NCI-H524 (cell line): ENCODE measurements at regions not wholly inside any gene's neighbourhood (a gene's known extent, or its start where the extent isn't known, plus 50 kb on each side); places are given as distances from the start of the nearest gene placed in this dataset.

Source experiments
- DNase-seq, 2 experiments: peaks; one replicate each; lab custom pipeline; 2025; lab: John Stamatoyannopoulos, UW

GRCh38 chr2:143953451-143954030 lies 566.4 kb downstream of the ZEB2 start:
- DNase-seq, result no peak

- DNase-seq, result no peak
Measured at GRCh38 chr2:143952536-143952935, 567.4 kb downstream of the ZEB2 start.

- no peak for DNase-seq
Measured at GRCh38 chr2:143950704-143951103, 569.2 kb downstream of the ZEB2 start.

GRCh38 chr2:143949121-143949848 lies 570.6 kb downstream of the ZEB2 start:
- DNase-seq, result no peak

GRCh38 chr2:143948710-143949109 lies 571.2 kb downstream of the ZEB2 start:
- no peak for DNase-seq

- DNase-seq, result peak; percentile 11 to 77
Measured at GRCh38 chr2:143946436-143947391, 573.2 kb downstream of the ZEB2 start.

GRCh38 chr2:143942486-143942885 lies 577.4 kb downstream of the ZEB2 start:
- no peak for DNase-seq

- no peak for DNase-seq
Measured at GRCh38 chr2:143940720-143941119, 579.2 kb downstream of the ZEB2 start.

- DNase-seq, result peak; percentile 12 to 83
Measured at GRCh38 chr2:143939626-143940330, 580.1 kb downstream of the ZEB2 start.

- peak in 1 of 2 experiments; percentile 33 for DNase-seq
Measured at GRCh38 chr2:143937723-143938350, 582.1 kb downstream of the ZEB2 start.

- peak in 1 of 2 experiments; percentile 36 for DNase-seq
Measured at GRCh38 chr2:143936848-143937722, 582.8 kb downstream of the ZEB2 start.

GRCh38 chr2:143936538-143936847 lies 583.4 kb downstream of the ZEB2 start:
- DNase-seq, result no peak

- no peak for DNase-seq
Measured at GRCh38 chr2:143935482-143935752, 584.5 kb downstream of the ZEB2 start.

GRCh38 chr2:143934626-143935481 lies 585.1 kb downstream of the ZEB2 start:
- DNase-seq, result no peak

- no peak for DNase-seq
Measured at GRCh38 chr2:143933946-143934569, 585.9 kb downstream of the ZEB2 start.

- DNase-seq, result no peak
Measured at GRCh38 chr2:143930891-143931290, 589.0 kb downstream of the ZEB2 start.

GRCh38 chr2:143928613-143929012 lies 591.3 kb downstream of the ZEB2 start:
- no peak for DNase-seq

- DNase-seq, result no peak
Measured at GRCh38 chr2:143928184-143928583, 591.7 kb downstream of the ZEB2 start.

- DNase-seq, result no peak
Measured at GRCh38 chr2:143926736-143927135, 593.2 kb downstream of the ZEB2 start.
